Tibial nerve (tissue), 4 donors: ENCODE measurements at regions not wholly inside any gene's neighbourhood (a gene's known extent, or its start where the extent isn't known, plus 50 kb on each side); places are given as distances from the start of the nearest gene placed in this dataset.
A peak's percentile ranks its signal among the peaks of the same experiment; 100 is the strongest.
"Not testable (repeated sequence)": the region's sequence is repeated elsewhere in the genome, so short reads cannot be mapped to it uniquely, and the experiment has no call there.

Experiments
- DNase-seq, 2 donors: peaks; one replicate each; pipeline ENCODE4 v3.0.0-alpha.2; 2019; ENCODE audit warnings: low spot score in 2 of 2
- H3K27ac ChIP-seq, 4 donors: fragments of 200-600 bp; sonication (generic) in 3 of 4; one replicate each; pipeline ENCODE4 v1.5.1; 2017 to 2019; ENCODE audit warnings: mild to moderate bottlenecking in 1 of 4
- H3K27me3 ChIP-seq, 2 donors: fragments of 200-600 bp; sonication (generic) in 1 of 2; one replicate each; pipeline versions ENCODE4 v1.5.1 to v1.6.0; 2017 to 2019
- H3K36me3 ChIP-seq, 3 donors: fragments of 200-600 bp; sonication (generic); one replicate each; pipeline ENCODE4 v1.5.1; 2018 to 2019
- H3K4me1 ChIP-seq, 4 donors: fragments of 200-600 bp; sonication (generic) in 3 of 4; one replicate each; pipeline ENCODE4 v1.5.1; 2017 to 2019
- H3K4me3 ChIP-seq, 4 donors: fragments of 200-600 bp; sonication (generic) in 3 of 4; one replicate each; pipeline ENCODE4 v1.5.1; 2017 to 2019; ENCODE audit warnings: mild to moderate bottlenecking in 1 of 4, moderate library complexity in 1 of 4
- H3K9me3 ChIP-seq, 4 donors: fragments of 200-600 bp; sonication (generic) in 3 of 4; one replicate each; pipeline ENCODE4 v1.5.1; 2017 to 2019
- EP300 ChIP-seq, 2 donors: sonication (generic); formaldehyde crosslinking; IDR thresholded peaks; one replicate each; pipeline ENCODE4 v1.6.1; 2017; ENCODE audit warnings: antibody characterized with exemption in 2 of 2, mild to moderate bottlenecking in 1 of 2
- POLR2A ChIP-seq, 2 donors: fragments of 450-650 bp; IDR thresholded peaks; one replicate each; pipeline ENCODE4 v1.6.1; 2017; ENCODE audit warnings: antibody characterized with exemption in 2 of 2, mild to moderate bottlenecking in 2 of 2, moderate library complexity in 2 of 2
- WGBS, 2 donors: methylation state at CpG; one replicate each; pipeline ENCODE4 v1.1.5; 2018; 5-methylcytosine and 5-hydroxymethylcytosine counted together
- TF ChIP-seq, protein P1 (sequence below), 5 experiments: fragments of 200-600 bp in 3 of 5; fragments of 450-650 bp in 2 of 5; sonication (generic) in 3 of 5; IDR thresholded peaks; one replicate each; pipeline ENCODE4 v1.5.1; 2016 to 2019; ENCODE audit warnings: antibody characterized with exemption in 5 of 5, mild to moderate bottlenecking in 3 of 5, moderate library complexity in 2 of 5

DNA sequence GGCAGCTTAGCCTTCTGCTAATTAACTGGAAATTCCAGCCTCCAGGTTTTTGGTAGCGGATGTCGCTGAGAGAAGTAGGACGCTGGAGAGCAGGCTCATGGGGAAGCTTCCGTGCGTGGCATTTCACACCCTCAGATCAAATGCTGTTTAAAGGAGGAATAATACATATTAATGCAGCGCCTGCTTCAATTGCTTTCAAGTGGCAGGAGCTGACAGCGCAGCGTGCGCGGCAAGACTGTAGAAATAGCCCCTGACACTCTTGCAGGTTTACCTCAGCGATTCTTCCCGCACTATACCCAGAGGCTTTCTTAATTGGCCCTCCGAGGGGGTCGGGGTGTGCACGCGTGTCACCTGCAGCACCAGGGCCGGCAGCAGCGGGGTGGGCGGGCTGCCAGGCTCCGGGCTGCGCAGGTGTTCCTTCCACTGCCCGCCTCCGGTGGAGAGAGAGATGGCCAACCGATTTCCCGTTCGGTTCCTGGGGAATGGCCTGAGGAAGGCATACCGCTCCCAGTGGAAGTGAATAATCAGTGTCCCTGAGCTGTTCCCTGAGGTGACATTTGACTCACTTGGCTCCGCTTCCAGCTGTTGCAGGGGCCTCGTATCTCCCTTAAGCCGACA, 427.9 kb downstream of the KCTD16 start:
- no peaks in the 10 kb centered on the region for H3K36me3 ChIP-seq
- H3K9me3 ChIP-seq, result peaks cover 0 to 7% (median 0%) of the 10 kb centered on the region in 4 donors
- 12 to 17% methylated on average over 23 to 25 of the region's 30 CpGs for WGBS, 2 donors
- peaks cover 0 to 12% of the 10 kb centered on the region in 2 donors for H3K27me3 ChIP-seq
- no peak overlapping the region for H3K27ac ChIP-seq
- TF ChIP-seq, protein P1, sequence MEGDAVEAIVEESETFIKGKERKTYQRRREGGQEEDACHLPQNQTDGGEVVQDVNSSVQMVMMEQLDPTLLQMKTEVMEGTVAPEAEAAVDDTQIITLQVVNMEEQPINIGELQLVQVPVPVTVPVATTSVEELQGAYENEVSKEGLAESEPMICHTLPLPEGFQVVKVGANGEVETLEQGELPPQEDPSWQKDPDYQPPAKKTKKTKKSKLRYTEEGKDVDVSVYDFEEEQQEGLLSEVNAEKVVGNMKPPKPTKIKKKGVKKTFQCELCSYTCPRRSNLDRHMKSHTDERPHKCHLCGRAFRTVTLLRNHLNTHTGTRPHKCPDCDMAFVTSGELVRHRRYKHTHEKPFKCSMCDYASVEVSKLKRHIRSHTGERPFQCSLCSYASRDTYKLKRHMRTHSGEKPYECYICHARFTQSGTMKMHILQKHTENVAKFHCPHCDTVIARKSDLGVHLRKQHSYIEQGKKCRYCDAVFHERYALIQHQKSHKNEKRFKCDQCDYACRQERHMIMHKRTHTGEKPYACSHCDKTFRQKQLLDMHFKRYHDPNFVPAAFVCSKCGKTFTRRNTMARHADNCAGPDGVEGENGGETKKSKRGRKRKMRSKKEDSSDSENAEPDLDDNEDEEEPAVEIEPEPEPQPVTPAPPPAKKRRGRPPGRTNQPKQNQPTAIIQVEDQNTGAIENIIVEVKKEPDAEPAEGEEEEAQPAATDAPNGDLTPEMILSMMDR (IDR thresholded peaks at IDR 0.05), result no peak
- TF ChIP-seq EP300 (IDR thresholded peaks at IDR 0.05), result no peak
- TF ChIP-seq POLR2A (IDR thresholded peaks at IDR 0.05), result no peak
- peaks cover 0 to 9% (median 0%) of the 10 kb centered on the region in 4 donors for H3K4me1 ChIP-seq
- DNase-seq, result no peak
- H3K4me3 ChIP-seq, result peak overlapping the region in 1 of 4 donors; percentile 21

DNA sequence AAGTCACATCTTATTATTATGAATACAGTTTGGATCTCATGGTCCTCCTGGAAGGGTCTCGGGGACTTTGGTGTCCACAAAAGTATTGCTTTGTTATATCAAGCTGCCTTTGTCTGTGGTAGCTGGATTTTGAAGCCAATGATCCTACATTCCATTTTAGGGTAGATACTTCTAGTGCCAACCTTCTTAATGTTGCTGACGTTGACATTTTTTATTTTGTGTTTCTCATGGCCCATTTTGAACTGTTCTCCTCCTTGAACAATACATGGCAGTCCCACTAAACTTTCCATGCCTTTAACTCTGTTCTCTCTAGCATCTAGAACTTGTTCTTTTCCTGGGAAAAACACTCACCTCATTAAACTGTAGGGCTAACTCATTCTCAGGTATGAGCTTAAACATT, 425.8 kb downstream of the KCTD16 start:
- no peak for TF ChIP-seq EP300 (IDR thresholded peaks at IDR 0.05)
- TF ChIP-seq, protein P1 (IDR thresholded peaks at IDR 0.05), result no peak
- TF ChIP-seq POLR2A (IDR thresholded peaks at IDR 0.05), result no peak
- DNase-seq, result no peak
- H3K36me3 ChIP-seq, result no peaks in the 10 kb centered on the region
- no peak overlapping the region for H3K27ac ChIP-seq
- H3K4me1 ChIP-seq, result peaks cover 0 to 9% (median 0%) of the 10 kb centered on the region in 4 donors
- H3K9me3 ChIP-seq, result peaks cover 0 to 7% (median 0%) of the 10 kb centered on the region in 4 donors
- peaks cover 0 to 12% of the 10 kb centered on the region in 2 donors for H3K27me3 ChIP-seq
- 78 to 80% methylated on average over 2 of the region's 2 CpGs for WGBS, 2 donors
- H3K4me3 ChIP-seq, result no peak overlapping the region

DNA sequence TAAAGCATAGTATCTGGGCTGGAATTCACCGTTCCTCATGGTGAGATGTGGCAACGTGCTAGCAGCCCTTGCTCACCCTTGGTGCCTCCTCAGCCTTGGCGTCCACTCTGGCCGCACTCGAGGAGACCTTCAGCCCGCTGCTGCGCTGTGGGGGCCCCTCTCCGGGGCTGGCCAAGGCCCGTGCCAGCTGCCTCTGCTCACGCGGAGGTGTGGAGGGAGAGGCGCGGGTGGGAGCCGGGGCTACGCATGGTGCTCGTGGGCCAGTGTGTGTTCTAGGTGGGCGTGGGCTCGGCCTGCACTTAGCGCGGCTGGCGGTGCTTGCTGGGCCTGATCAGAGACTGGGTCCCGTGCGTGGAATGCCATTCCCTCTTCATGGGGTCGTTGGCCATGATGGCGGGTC, 424.2 kb downstream of the KCTD16 start:
- no peak for DNase-seq
- Histone ChIP-seq H3K4me1 (peaks cover 0 to 9% (median 0%) of the 10 kb centered on the region in 4 donors), H3K36me3 (no peaks in the 10 kb centered on the region), H3K9me3 (peaks cover 0 to 7% (median 0%) of the 10 kb centered on the region in 4 donors), H3K4me3 (no peak overlapping the region), H3K27me3 (peaks cover 0 to 12% of the 10 kb centered on the region in 2 donors), H3K27ac (no peak overlapping the region)
- 92 to 94% methylated on average over 11 to 25 of the region's 25 CpGs for WGBS, 2 donors
- TF ChIP-seq POLR2A (IDR thresholded peaks at IDR 0.05) (no peak), EP300 (IDR thresholded peaks at IDR 0.05) (no peak)
- TF ChIP-seq, protein P1 (IDR thresholded peaks at IDR 0.05), result no peak

DNA sequence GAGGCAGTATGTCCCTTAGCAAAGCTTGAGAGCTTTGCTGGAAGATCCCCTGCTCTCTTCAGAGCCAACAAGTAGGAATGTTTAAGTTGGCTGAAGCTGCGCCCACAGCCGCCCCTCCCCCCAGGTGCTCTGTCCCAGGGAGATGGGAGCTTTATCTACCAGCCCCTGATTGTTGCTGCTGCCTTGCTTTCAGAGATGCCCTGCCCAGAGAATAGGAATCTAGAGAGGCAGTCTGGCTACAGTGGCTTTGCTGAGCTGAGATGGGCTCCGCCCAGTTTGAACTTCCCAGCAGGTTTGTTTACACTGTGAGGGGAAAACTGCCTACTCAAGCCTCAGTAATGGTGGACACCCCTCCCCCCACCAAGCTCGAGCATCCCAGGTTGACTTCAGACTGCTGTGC, 423.6 kb downstream of the KCTD16 start:
- WGBS, 2 donors, result 70 to 81% methylated on average over 3 to 4 of the region's 4 CpGs

DNA sequence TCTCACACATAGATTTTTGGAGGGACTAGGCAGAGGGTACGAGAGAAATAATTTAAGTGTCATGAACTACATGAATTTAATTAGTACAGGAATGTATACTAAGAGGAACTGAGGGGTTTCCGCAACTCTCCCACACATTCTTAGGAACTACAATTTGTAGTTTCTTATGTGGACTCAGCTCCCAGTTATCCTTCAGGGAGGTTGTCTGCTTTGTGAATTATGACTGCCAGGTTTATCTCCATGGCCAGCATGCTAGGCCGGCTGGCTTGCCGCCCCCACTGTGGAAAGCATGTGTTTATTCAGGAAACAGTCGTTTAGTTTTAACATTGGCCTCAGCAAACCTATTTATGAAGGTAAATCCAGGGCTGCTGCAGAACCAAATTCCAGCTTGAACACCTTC, 415.0 kb downstream of the KCTD16 start:
- Histone ChIP-seq H3K27ac (no peak overlapping the region), H3K4me3 (no peak overlapping the region), H3K4me1 (no peaks in the 10 kb centered on the region), H3K27me3 (no peaks in the 10 kb centered on the region), H3K9me3 (no peaks in the 10 kb centered on the region), H3K36me3 (no peaks in the 10 kb centered on the region)
- no peak for TF ChIP-seq EP300 (IDR thresholded peaks at IDR 0.05)
- TF ChIP-seq, protein P1 (IDR thresholded peaks at IDR 0.05), result no peak
- no peak for TF ChIP-seq POLR2A (IDR thresholded peaks at IDR 0.05)
- WGBS, 2 donors, result 39 to 45% methylated on average over 5 of the region's 5 CpGs
- DNase-seq, result no peak

More for the DNA sequence above, 423.6 kb downstream of the KCTD16 start:
- not testable (repeated sequence) for DNase-seq, H3K4me1 ChIP-seq, H3K4me3 ChIP-seq, H3K27ac ChIP-seq, H3K36me3 ChIP-seq, H3K9me3 ChIP-seq
- peaks cover 0 to 12% of the 10 kb centered on the region in 2 donors for H3K27me3 ChIP-seq
